GM23338 (cell line): ENCODE measurements at regions not wholly inside any gene's neighbourhood (a gene's known extent, or its start where the extent isn't known, plus 50 kb on each side); places are given as distances from the start of the nearest gene placed in this dataset. TPM values are rescaled to one million over a fixed set of nuclear protein-coding genes. Genes with fewer than 3 reads are reported as not detected.

Experiments
- small RNA-seq: library from RNA; depleted of rRNA; stranded (forward); fragments of <200 nt; gene quantifications from one replicate; pipeline ENCODE3, GENCODE V24; 2014; ENCODE audit warnings: low replicate concordance

Small RNA genes lying in the stretch of these regions (small RNA-seq; reads per million reads assigned to genes)
- not detected for gene RNU1-130P
